HepG2 (cell line): ENCODE measurements at regions not wholly inside any gene's neighbourhood (a gene's known extent, or its start where the extent isn't known, plus 50 kb on each side); places are given as distances from the start of the nearest gene placed in this dataset.
A peak's percentile ranks its signal among the peaks of the same experiment; 100 is the strongest.

Experiments
- EZH2 ChIP-seq: conservative IDR thresholded peaks from 2 replicates; pipeline ENCODE4 v1.6.1; 2012; ENCODE audit warnings: mild to moderate bottlenecking, low read depth, low read length, moderate library complexity
- MTF1 ChIP-seq: sonication (generic); formaldehyde crosslinking; IDR thresholded peaks from 2 replicates; pipeline ENCODE4 v1.5.0; 2020; ENCODE audit warnings: missing genetic modification reagents
- NR3C1 ChIP-seq: sonication (generic); formaldehyde crosslinking; IDR thresholded peaks from 2 replicates; pipeline ENCODE4 v1.4.0; 2020; ENCODE audit warnings: missing genetic modification reagents
- SATB2 ChIP-seq: sonication (generic); formaldehyde crosslinking; IDR thresholded peaks from 2 replicates; pipeline ENCODE4 v1.5.0; 2020; ENCODE audit warnings: missing genetic modification reagents
- TEAD2 ChIP-seq: sonication (generic); formaldehyde crosslinking; IDR thresholded peaks from 2 replicates; pipeline ENCODE4 v1.9.0; 2021; ENCODE audit warnings: missing genetic modification reagents
- ZNF329 ChIP-seq: sonication (generic); formaldehyde crosslinking; IDR thresholded peaks from 2 replicates; pipeline ENCODE4 v1.9.0; 2021; ENCODE audit warnings: low read depth, mild to moderate bottlenecking, missing genetic modification reagents
- ZNF558 ChIP-seq: sonication (generic); formaldehyde crosslinking; IDR thresholded peaks from 2 replicates; pipeline ENCODE4 v1.9.0; 2022; ENCODE audit warnings: mild to moderate bottlenecking, missing genetic modification reagents, borderline replicate concordance
- ZNF567 ChIP-seq: sonication (generic); formaldehyde crosslinking; IDR thresholded peaks from 2 replicates; pipeline ENCODE4 v1.8.1; 2023; ENCODE audit warnings: mild to moderate bottlenecking, missing genetic modification reagents, borderline replicate concordance
- ZSCAN29 ChIP-seq: sonication (generic); formaldehyde crosslinking; conservative IDR thresholded peaks from 2 replicates; pipeline ENCODE4 v1.4.0; 2020; ENCODE audit warnings: mild to moderate bottlenecking, missing genetic modification reagents
- TF ChIP-seq, protein P1 (sequence below): sonication (generic); formaldehyde crosslinking; IDR thresholded peaks from 2 replicates; pipeline ENCODE4 v1.4.0; 2020; ENCODE audit warnings: low read depth, missing genetic modification reagents
- TF ChIP-seq, protein P2 (sequence below): IDR thresholded peaks from 2 replicates; pipeline ENCODE4 v1.6.1; 2018; ENCODE audit warnings: missing genetic modification reagents
- TF ChIP-seq, protein P3 (sequence below): sonication (generic); formaldehyde crosslinking; IDR thresholded peaks from 2 replicates; pipeline ENCODE4 v1.4.0; 2020; ENCODE audit warnings: missing genetic modification reagents
- TF ChIP-seq, protein P4 (sequence below): sonication (generic); formaldehyde crosslinking; IDR thresholded peaks from 2 replicates; pipeline ENCODE4 v1.4.0; 2020; ENCODE audit warnings: missing genetic modification reagents
- TF ChIP-seq, protein P5 (sequence below): sonication (generic); formaldehyde crosslinking; IDR thresholded peaks from 2 replicates; pipeline ENCODE4 v1.4.0; 2020; ENCODE audit warnings: low read depth, mild to moderate bottlenecking, missing genetic modification reagents

DNA sequence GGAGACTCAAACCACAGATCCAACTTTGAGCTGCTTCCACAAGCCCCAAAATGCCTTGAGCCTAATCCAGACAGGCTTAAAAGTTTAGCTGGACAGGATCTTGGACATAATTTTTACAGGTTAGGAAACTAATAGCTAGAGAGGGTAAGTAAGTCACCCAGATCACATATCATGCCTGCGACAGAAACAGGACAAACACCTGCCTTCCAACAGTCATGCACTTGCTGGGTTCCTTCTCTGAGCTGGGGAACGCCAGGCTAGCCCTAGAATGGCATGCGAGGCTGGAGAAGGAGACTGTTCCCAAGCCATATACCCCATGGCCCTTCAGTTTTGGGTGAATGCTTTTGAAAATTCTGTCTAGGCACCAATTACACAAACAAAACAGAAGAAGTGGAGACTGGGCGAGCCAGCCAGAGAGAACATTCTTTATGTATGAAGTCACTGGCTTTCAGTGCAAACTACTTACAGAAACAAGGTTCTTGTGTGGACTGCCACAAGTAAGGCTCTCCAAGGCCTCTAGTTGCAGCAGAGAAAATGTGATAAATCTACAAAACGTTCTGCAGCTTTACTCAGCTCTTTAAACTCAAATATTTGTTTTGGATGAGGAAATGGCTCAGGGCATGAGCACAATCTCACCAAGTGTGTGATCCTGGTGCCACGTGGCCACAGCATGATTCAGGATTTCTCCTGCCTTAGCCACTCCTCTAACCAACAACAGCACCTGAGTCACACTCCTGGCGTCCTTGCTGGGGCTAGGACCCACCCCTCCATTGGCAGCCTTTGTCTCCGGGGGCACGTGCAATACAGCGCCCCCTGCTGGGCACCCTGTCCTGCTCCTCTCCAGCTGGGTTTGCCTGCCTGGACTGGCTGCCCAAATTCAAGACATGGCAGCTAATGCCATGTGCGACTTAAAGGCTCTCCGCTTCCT is 73.4 kb upstream of the UBL3 start (continued):
- TF ChIP-seq, protein P1, sequence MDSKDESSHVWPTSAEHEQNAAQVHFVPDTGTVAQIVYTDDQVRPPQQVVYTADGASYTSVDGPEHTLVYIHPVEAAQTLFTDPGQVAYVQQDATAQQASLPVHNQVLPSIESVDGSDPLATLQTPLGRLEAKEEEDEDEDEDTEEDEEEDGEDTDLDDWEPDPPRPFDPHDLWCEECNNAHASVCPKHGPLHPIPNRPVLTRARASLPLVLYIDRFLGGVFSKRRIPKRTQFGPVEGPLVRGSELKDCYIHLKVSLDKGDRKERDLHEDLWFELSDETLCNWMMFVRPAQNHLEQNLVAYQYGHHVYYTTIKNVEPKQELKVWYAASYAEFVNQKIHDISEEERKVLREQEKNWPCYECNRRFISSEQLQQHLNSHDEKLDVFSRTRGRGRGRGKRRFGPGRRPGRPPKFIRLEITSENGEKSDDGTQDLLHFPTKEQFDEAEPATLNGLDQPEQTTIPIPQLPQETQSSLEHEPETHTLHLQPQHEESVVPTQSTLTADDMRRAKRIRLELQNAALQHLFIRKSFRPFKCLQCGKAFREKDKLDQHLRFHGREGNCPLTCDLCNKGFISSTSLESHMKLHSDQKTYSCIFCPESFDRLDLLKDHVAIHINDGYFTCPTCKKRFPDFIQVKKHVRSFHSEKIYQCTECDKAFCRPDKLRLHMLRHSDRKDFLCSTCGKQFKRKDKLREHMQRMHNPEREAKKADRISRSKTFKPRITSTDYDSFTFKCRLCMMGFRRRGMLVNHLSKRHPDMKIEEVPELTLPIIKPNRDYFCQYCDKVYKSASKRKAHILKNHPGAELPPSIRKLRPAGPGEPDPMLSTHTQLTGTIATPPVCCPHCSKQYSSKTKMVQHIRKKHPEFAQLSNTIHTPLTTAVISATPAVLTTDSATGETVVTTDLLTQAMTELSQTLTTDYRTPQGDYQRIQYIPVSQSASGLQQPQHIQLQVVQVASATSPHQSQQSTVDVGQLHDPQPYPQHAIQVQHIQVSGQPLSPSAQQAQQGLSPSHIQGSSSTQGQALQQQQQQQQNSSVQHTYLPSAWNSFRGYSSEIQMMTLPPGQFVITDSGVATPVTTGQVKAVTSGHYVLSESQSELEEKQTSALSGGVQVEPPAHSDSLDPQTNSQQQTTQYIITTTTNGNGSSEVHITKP = peak; percentile 57; the same call in 1 of the 2 replicates
- TF ChIP-seq MTF1 (CRISPR knock-in tag) (no peak), EZH2 (no peak), ZNF567 (CRISPR knock-in tag) (no peak), NR3C1 (CRISPR knock-in tag) (no peak), ZSCAN29 (peak; percentile 70; the same call in 1 of the 2 replicates), SATB2 (CRISPR knock-in tag) (no peak), ZNF558 (CRISPR knock-in tag) (0 out of 2 replicates have a peak, but pooled peaks have one; percentile 31), TEAD2 (CRISPR knock-in tag) (no peak), ZNF329 (0 out of 2 replicates have a peak, but pooled peaks have one; percentile 33)
- TF ChIP-seq, protein P2, sequence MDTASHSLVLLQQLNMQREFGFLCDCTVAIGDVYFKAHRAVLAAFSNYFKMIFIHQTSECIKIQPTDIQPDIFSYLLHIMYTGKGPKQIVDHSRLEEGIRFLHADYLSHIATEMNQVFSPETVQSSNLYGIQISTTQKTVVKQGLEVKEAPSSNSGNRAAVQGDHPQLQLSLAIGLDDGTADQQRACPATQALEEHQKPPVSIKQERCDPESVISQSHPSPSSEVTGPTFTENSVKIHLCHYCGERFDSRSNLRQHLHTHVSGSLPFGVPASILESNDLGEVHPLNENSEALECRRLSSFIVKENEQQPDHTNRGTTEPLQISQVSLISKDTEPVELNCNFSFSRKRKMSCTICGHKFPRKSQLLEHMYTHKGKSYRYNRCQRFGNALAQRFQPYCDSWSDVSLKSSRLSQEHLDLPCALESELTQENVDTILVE = peak; percentile 84
- TF ChIP-seq, protein P3, sequence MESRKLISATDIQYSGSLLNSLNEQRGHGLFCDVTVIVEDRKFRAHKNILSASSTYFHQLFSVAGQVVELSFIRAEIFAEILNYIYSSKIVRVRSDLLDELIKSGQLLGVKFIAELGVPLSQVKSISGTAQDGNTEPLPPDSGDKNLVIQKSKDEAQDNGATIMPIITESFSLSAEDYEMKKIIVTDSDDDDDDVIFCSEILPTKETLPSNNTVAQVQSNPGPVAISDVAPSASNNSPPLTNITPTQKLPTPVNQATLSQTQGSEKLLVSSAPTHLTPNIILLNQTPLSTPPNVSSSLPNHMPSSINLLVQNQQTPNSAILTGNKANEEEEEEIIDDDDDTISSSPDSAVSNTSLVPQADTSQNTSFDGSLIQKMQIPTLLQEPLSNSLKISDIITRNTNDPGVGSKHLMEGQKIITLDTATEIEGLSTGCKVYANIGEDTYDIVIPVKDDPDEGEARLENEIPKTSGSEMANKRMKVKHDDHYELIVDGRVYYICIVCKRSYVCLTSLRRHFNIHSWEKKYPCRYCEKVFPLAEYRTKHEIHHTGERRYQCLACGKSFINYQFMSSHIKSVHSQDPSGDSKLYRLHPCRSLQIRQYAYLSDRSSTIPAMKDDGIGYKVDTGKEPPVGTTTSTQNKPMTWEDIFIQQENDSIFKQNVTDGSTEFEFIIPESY (CRISPR knock-in tag) = peak; percentile 53; the same call in 1 of the 2 replicates
- TF ChIP-seq, protein P4, sequence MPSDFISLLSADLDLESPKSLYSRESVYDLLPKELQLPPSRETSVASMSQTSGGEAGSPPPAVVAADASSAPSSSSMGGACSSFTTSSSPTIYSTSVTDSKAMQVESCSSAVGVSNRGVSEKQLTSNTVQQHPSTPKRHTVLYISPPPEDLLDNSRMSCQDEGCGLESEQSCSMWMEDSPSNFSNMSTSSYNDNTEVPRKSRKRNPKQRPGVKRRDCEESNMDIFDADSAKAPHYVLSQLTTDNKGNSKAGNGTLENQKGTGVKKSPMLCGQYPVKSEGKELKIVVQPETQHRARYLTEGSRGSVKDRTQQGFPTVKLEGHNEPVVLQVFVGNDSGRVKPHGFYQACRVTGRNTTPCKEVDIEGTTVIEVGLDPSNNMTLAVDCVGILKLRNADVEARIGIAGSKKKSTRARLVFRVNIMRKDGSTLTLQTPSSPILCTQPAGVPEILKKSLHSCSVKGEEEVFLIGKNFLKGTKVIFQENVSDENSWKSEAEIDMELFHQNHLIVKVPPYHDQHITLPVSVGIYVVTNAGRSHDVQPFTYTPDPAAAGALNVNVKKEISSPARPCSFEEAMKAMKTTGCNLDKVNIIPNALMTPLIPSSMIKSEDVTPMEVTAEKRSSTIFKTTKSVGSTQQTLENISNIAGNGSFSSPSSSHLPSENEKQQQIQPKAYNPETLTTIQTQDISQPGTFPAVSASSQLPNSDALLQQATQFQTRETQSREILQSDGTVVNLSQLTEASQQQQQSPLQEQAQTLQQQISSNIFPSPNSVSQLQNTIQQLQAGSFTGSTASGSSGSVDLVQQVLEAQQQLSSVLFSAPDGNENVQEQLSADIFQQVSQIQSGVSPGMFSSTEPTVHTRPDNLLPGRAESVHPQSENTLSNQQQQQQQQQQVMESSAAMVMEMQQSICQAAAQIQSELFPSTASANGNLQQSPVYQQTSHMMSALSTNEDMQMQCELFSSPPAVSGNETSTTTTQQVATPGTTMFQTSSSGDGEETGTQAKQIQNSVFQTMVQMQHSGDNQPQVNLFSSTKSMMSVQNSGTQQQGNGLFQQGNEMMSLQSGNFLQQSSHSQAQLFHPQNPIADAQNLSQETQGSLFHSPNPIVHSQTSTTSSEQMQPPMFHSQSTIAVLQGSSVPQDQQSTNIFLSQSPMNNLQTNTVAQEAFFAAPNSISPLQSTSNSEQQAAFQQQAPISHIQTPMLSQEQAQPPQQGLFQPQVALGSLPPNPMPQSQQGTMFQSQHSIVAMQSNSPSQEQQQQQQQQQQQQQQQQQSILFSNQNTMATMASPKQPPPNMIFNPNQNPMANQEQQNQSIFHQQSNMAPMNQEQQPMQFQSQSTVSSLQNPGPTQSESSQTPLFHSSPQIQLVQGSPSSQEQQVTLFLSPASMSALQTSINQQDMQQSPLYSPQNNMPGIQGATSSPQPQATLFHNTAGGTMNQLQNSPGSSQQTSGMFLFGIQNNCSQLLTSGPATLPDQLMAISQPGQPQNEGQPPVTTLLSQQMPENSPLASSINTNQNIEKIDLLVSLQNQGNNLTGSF = no peak
- TF ChIP-seq, protein P5, sequence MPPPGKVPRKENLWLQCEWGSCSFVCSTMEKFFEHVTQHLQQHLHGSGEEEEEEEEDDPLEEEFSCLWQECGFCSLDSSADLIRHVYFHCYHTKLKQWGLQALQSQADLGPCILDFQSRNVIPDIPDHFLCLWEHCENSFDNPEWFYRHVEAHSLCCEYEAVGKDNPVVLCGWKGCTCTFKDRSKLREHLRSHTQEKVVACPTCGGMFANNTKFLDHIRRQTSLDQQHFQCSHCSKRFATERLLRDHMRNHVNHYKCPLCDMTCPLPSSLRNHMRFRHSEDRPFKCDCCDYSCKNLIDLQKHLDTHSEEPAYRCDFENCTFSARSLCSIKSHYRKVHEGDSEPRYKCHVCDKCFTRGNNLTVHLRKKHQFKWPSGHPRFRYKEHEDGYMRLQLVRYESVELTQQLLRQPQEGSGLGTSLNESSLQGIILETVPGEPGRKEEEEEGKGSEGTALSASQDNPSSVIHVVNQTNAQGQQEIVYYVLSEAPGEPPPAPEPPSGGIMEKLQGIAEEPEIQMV = no peak
